GM10248 (cell line): ENCODE measurements at regions not wholly inside any gene's neighbourhood (a gene's known extent, or its start where the extent isn't known, plus 50 kb on each side); places are given as distances from the start of the nearest gene placed in this dataset.

ENCODE experiments used
- CTCF ChIA-PET: fragments of 300-600 bp; sonication (Branson Sonifier 250); formaldehyde crosslinking; extraction: SDS; loops from one replicate; lab custom pipeline; 2021; ENCODE audit warnings: antibody characterized with exemption; lab: Yijun Ruan, JAX
- POLR2A ChIA-PET: fragments of 350-650 bp; sonication (Branson Sonifier 250); formaldehyde crosslinking; extraction: SDS; loops from one replicate; lab custom pipeline; 2020; ENCODE audit warnings: antibody characterized with exemption; lab: Yijun Ruan, JAX
- DNase-seq: peaks from one replicate; pipeline ENCODE4 v3.0.0; 2012; ENCODE audit errors: extremely low spot score
- TF ChIP-seq, protein P1 (sequence below): IDR thresholded peaks from 2 replicates; pipeline ENCODE4 v1.5.1; 2012; ENCODE audit warnings: mild to moderate bottlenecking, low read depth; ENCODE audit errors: extremely low read depth, missing control alignments, control extremely low read depth

GRCh38 chr1:54465351-54465811, 59.2 kb upstream of the SSBP3 start:
- TF ChIP-seq, protein P1, sequence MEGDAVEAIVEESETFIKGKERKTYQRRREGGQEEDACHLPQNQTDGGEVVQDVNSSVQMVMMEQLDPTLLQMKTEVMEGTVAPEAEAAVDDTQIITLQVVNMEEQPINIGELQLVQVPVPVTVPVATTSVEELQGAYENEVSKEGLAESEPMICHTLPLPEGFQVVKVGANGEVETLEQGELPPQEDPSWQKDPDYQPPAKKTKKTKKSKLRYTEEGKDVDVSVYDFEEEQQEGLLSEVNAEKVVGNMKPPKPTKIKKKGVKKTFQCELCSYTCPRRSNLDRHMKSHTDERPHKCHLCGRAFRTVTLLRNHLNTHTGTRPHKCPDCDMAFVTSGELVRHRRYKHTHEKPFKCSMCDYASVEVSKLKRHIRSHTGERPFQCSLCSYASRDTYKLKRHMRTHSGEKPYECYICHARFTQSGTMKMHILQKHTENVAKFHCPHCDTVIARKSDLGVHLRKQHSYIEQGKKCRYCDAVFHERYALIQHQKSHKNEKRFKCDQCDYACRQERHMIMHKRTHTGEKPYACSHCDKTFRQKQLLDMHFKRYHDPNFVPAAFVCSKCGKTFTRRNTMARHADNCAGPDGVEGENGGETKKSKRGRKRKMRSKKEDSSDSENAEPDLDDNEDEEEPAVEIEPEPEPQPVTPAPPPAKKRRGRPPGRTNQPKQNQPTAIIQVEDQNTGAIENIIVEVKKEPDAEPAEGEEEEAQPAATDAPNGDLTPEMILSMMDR, result no peak
- ChIA-PET CTCF (interaction anchor here (1.0 to 1.9 kb wide), 4 partner anchors 8 to 24 kb away, joined by 3 to 6 read pairs (median 4); no protein-coding TSS in a partner anchor), POLR2A (no interaction called here)
- DNase-seq, result no peak

DNA sequence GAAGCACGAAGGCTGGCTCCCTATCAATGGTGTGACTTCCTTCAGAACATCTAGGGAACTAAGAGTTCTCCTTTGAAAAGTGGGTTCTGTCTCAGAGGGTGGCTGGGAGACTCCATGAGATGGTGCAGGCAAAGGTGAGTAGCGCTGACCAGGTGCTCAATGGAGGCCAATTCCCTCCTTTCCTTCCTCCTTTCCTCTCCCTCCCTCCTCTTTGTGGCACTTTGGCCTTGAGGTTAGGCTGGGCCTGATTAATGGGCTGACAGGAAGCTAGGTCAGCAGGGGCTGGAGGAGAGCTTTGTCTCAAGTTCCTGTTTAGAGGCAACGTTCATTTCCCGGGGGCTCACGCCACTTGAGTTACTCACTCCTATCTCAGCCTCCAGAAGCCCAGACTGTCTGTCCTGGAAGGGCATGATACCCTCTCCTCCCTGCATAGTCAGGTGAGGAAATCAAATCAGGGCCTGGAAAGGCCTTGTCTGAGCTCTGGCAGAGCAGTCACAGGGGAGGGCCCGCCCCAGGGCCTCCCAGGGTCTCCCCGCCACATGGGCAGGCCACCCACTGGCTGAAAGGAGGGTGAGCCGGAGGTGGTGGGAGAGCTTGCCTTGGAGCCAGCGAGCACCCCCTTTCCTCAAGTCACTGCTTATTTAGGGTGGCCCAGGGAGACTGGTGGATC, 58.4 kb upstream of the SSBP3 start:
- POLR2A ChIA-PET, result no interaction called here
- TF ChIP-seq, protein P1, result no peak
- CTCF ChIA-PET, result interaction anchor here (1.0 to 1.9 kb wide), 7 partner anchors 9 to 45 kb away, joined by 3 to 8 read pairs (median 4); no protein-coding TSS in a partner anchor
- DNase-seq, result no peak

DNA sequence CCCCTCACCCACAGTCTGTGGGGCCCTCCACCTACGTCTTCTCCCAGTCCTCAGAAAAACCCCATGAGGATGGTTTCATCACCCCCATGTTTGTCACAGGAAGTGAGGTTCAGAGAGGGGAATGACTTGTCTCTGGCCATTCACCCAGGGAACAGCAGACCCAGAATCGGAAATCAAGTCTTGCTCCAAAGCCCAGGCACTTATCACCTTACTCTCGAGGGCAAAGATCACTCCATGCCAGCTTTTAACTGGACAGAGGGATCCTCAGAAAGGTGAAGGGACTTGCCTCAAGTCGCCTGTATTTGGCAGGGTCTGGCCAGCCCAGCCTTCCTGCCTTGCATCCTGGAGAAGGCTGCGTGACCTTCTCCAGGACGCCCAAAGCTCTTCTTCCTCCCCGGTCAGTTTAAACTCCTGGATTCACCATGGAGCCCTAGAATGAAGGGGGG, 57.9 kb upstream of the SSBP3 start:
- POLR2A ChIA-PET, result no interaction called here
- CTCF ChIA-PET, result interaction anchor here (1.0 to 1.9 kb wide), 6 partner anchors 13 to 45 kb away, joined by 3 to 8 read pairs (median 4); no protein-coding TSS in a partner anchor
- TF ChIP-seq, protein P1, result no peak
- no peak for DNase-seq

- no peak for DNase-seq
- TF ChIP-seq, protein P1, result no peak
- CTCF ChIA-PET, result interaction anchor here (1.0 to 1.9 kb wide), 4 partner anchors 13 to 44 kb away, joined by 3 to 8 read pairs (median 3); no protein-coding TSS in a partner anchor
- POLR2A ChIA-PET, result no interaction called here
Measured at GRCh38 chr1:54463259-54464030, 57.3 kb upstream of the SSBP3 start.

DNA sequence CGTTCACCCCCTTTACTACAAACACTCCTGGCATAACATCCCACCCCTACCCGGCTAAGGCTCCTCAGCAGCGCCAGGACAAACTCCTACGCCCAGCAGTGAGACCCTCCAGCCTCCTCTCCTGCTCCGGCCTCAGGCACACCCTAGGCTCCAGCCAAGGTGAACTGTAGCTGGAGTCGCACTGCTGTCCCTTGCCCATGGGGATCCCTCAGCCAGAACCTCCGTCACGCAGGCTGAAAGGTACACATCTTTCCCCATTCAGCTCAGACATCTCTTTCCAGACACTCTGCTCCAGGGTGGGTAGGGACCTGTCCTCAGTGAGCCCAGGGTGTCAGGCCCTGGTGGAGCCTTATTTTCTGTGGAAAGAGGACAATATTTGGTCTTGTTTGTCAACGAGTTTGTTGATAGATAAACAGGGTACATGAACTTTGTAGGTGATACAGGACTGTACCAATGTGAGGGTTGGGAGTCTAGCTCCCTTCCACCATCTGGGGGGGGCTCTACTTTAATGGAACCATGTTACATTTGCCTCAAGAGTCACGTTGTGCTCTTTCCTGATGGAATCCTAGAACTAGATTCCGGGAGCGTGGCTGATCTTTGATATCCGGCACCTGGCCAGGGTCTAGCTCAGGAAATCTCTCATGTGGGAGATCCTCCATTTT, 56.5 kb upstream of the SSBP3 start:
- DNase-seq, result no peak
- CTCF ChIA-PET, result interaction anchor here (1.1 to 1.9 kb wide), 4 partner anchors 11 to 27 kb away, joined by 3 to 8 read pairs (median 3); no protein-coding TSS in a partner anchor
- TF ChIP-seq, protein P1, result no peak
- POLR2A ChIA-PET, result no interaction called here
